ENCODE measurements at regions not wholly inside any gene's neighbourhood (a gene's known extent, or its start where the extent isn't known, plus 50 kb on each side); places are given as distances from the start of the nearest gene placed in this dataset.
A peak's percentile ranks its signal among the peaks of the same experiment; 100 is the strongest.

- no peak for TF ChIP-seq ZSCAN29 (CRISPR knock-in tag; conservative IDR thresholded peaks at IDR 0.05)
- TF ChIP-seq CHD2 (IDR thresholded peaks at IDR 0.05; ENCODE audit: low read depth, low read length): no peak
- no peak for TF ChIP-seq ZNF619 (CRISPR knock-in tag; IDR thresholded peaks at IDR 0.05)
- no peak for TF ChIP-seq THYN1 (CRISPR knock-in tag; IDR thresholded peaks at IDR 0.05; ENCODE audit: borderline replicate concordance, low read depth)
- no peak for TF ChIP-seq ZHX1 (CRISPR knock-in tag; IDR thresholded peaks at IDR 0.05; ENCODE audit: low read depth)
- no peak for TF ChIP-seq ZNF33B (CRISPR knock-in tag; IDR thresholded peaks at IDR 0.05)
- peak; percentile 34; the same call in 1 of the 2 replicates for TF ChIP-seq HNF4A (CRISPR knock-in tag; IDR thresholded peaks at IDR 0.05)
- peak; percentile 19; the same call in 1 of the 2 replicates for TF ChIP-seq MIXL1 (CRISPR knock-in tag; IDR thresholded peaks at IDR 0.05)
- TF ChIP-seq ZNF777 (CRISPR knock-in tag; IDR thresholded peaks at IDR 0.05): no peak
- peak; percentile 20; the same call in 1 of the 2 replicates for TF ChIP-seq FOXJ3 (CRISPR knock-in tag; IDR thresholded peaks at IDR 0.05; ENCODE audit: borderline replicate concordance)
- TF ChIP-seq AKAP8 (CRISPR knock-in tag; IDR thresholded peaks at IDR 0.05): no peak
- no peak for TF ChIP-seq RFX3 (CRISPR knock-in tag; IDR thresholded peaks at IDR 0.05)
- TF ChIP-seq ZNF678 (CRISPR knock-in tag; IDR thresholded peaks at IDR 0.05): no peak
- TF ChIP-seq POLR2A (IDR thresholded peaks at IDR 0.05; ENCODE audit: insufficient read depth in 1 of 2, low read depth in 2 of 2, low read length in 2 of 2): no peak
- TF ChIP-seq FOXM1 (CRISPR knock-in tag; IDR thresholded peaks at IDR 0.05): no peak
- peak; percentile 12 for TF ChIP-seq SKI (IDR thresholded peaks at IDR 0.05; ENCODE audit: partially characterized antibody)
- no peak for TF ChIP-seq ZBTB33 (CRISPR knock-in tag; IDR thresholded peaks at IDR 0.05)
- no peak for TF ChIP-seq ZFP36L2 (CRISPR knock-in tag; IDR thresholded peaks at IDR 0.05)
- no peak for TF ChIP-seq RFXAP (CRISPR knock-in tag; IDR thresholded peaks at IDR 0.05; ENCODE audit: borderline replicate concordance)
- TF ChIP-seq ZFP37 (CRISPR knock-in tag; IDR thresholded peaks at IDR 0.05; ENCODE audit: borderline replicate concordance): no peak
- TF ChIP-seq ZNF513 (CRISPR knock-in tag; conservative IDR thresholded peaks at IDR 0.05): no peak
- TF ChIP-seq NR2C2 (CRISPR knock-in tag; IDR thresholded peaks at IDR 0.05; ENCODE audit: borderline replicate concordance): no peak
- no peak for TF ChIP-seq RARG (CRISPR knock-in tag; IDR thresholded peaks at IDR 0.05; ENCODE audit: low read depth)
- no peak for TF ChIP-seq CREB1 (IDR thresholded peaks at IDR 0.05)
- peak; percentile 37; the same call in 1 of the 2 replicates for TF ChIP-seq CREB1 (CRISPR knock-in tag; IDR thresholded peaks at IDR 0.05)
- TF ChIP-seq ZNF441 (CRISPR knock-in tag; IDR thresholded peaks at IDR 0.05; ENCODE audit: borderline replicate concordance): no peak
These were observed 171.8 kb upstream of the AHR start (continued) for GRCh38 chr7:17126413-17127268.

Measured in HepG2 (cell line).